NT2/D1 (cell line): ENCODE measurements at regions not wholly inside any gene's neighbourhood (a gene's known extent, or its start where the extent isn't known, plus 50 kb on each side); places are given as distances from the start of the nearest gene placed in this dataset.

Experiments
- DNase-seq: peaks from one replicate; pipeline ENCODE4 v3.0.0-alpha.2; 2011; ENCODE audit warnings: low read depth, low spot score
- H3K27me3 ChIP-seq: 2 replicates; pipeline ENCODE4 v1.6.0; 2011; ENCODE audit warnings: mild to moderate bottlenecking; ENCODE audit not compliant: insufficient read length, insufficient read depth
- H3K36me3 ChIP-seq: 2 replicates; pipeline ENCODE4 v1.6.1; 2011; ENCODE audit warnings: mild to moderate bottlenecking, low read length, mixed read lengths; ENCODE audit not compliant: insufficient read depth, insufficient read length
- H3K4me1 ChIP-seq: 2 replicates; pipeline ENCODE4 v1.5.1; 2011; ENCODE audit not compliant: insufficient read depth, insufficient read length
- H3K4me3 ChIP-seq: 2 replicates; pipeline ENCODE4 v1.5.1; 2011; ENCODE audit warnings: low read depth; ENCODE audit not compliant: insufficient read length
- H3K9ac ChIP-seq: 2 replicates; pipeline ENCODE4 v1.6.0; 2011; ENCODE audit warnings: low read depth; ENCODE audit not compliant: insufficient read length
- H3K9me3 ChIP-seq: 2 replicates; pipeline ENCODE4 v1.5.1; 2011; ENCODE audit warnings: mild to moderate bottlenecking, low read length; ENCODE audit not compliant: insufficient read depth
- SUZ12 ChIP-seq: IDR thresholded peaks from 2 replicates; pipeline ENCODE4 v1.6.1; 2011; ENCODE audit not compliant: insufficient read length, insufficient read depth; ENCODE audit errors: extremely low read depth
- YY1 ChIP-seq: IDR thresholded peaks from 2 replicates; pipeline ENCODE4 v1.6.1; 2011; ENCODE audit not compliant: insufficient read length, insufficient read depth
- ZNF274 ChIP-seq: IDR thresholded peaks from 2 replicates; pipeline ENCODE4 v1.6.1; 2011; ENCODE audit warnings: mild to moderate bottlenecking, low read depth, low read length

- Histone ChIP-seq H3K4me3 (no peak overlapping the region), H3K36me3 (no peaks in the 10 kb centered on the region), H3K9ac (no peak overlapping the region), H3K27me3 (no peaks in the 10 kb centered on the region), H3K4me1 (no peaks in the 10 kb centered on the region), H3K9me3 (no peaks in the 10 kb centered on the region)
- DNase-seq: peak; percentile 18
- no peak for TF ChIP-seq YY1
- no peak for TF ChIP-seq ZNF274
- TF ChIP-seq SUZ12: no peak
These were observed 410.5 kb upstream of the MEIS1 start for GRCh38 chr2:66024391-66024790.

- H3K9ac ChIP-seq: no peak overlapping the region
- H3K27me3 ChIP-seq: no peaks in the 10 kb centered on the region
- no peak for TF ChIP-seq ZNF274
- TF ChIP-seq SUZ12: no peak
- H3K9me3 ChIP-seq: no peaks in the 10 kb centered on the region
- H3K4me1 ChIP-seq: no peaks in the 10 kb centered on the region
- H3K4me3 ChIP-seq: no peak overlapping the region
- no peak for DNase-seq
- H3K36me3 ChIP-seq: no peaks in the 10 kb centered on the region
These were observed 413.6 kb upstream of the MEIS1 start for GRCh38 chr2:66021296-66021695.

- Histone ChIP-seq H3K27me3 (no peaks in the 10 kb centered on the region), H3K9me3 (no peaks in the 10 kb centered on the region), H3K4me1 (no peaks in the 10 kb centered on the region), H3K4me3 (no peak overlapping the region), H3K36me3 (no peaks in the 10 kb centered on the region), H3K9ac (no peak overlapping the region)
- DNase-seq: no peak
- TF ChIP-seq ZNF274 (no peak), SUZ12 (no peak), YY1 (no peak)
These were observed 417.2 kb upstream of the MEIS1 start for GRCh38 chr2:66017763-66018162.

GRCh38 chr2:66014450-66014849, 420.5 kb upstream of the MEIS1 start:
- Histone ChIP-seq H3K9me3 (no peaks in the 10 kb centered on the region), H3K36me3 (no peaks in the 10 kb centered on the region), H3K27me3 (no peaks in the 10 kb centered on the region), H3K4me1 (no peaks in the 10 kb centered on the region), H3K4me3 (no peak overlapping the region), H3K9ac (no peak overlapping the region)
- no peak for DNase-seq
- TF ChIP-seq ZNF274 (no peak), SUZ12 (no peak), YY1 (no peak)

- TF ChIP-seq SUZ12 (no peak), YY1 (no peak), ZNF274 (no peak)
- Histone ChIP-seq H3K36me3 (no peaks in the 10 kb centered on the region), H3K27me3 (no peaks in the 10 kb centered on the region), H3K9me3 (no peaks in the 10 kb centered on the region), H3K4me3 (no peak overlapping the region), H3K9ac (no peak overlapping the region), H3K4me1 (no peaks in the 10 kb centered on the region)
- no peak for DNase-seq
These were observed 421.5 kb upstream of the MEIS1 start for GRCh38 chr2:66013456-66013855.

- no peak for DNase-seq
- no peaks in the 10 kb centered on the region for H3K27me3 ChIP-seq
- H3K9ac ChIP-seq: no peak overlapping the region
- no peaks in the 10 kb centered on the region for H3K36me3 ChIP-seq
- H3K4me3 ChIP-seq: no peak overlapping the region
- no peaks in the 10 kb centered on the region for H3K9me3 ChIP-seq
- TF ChIP-seq YY1 (no peak), SUZ12 (no peak), ZNF274 (no peak)
- H3K4me1 ChIP-seq: no peaks in the 10 kb centered on the region
These were observed 431.0 kb upstream of the MEIS1 start for GRCh38 chr2:66003931-66004330.

GRCh38 chr2:66001538-66001937, 433.4 kb upstream of the MEIS1 start:
- H3K27me3 ChIP-seq: no peaks in the 10 kb centered on the region
- H3K4me3 ChIP-seq: no peak overlapping the region
- TF ChIP-seq YY1 (no peak), SUZ12 (no peak), ZNF274 (no peak)
- no peak for DNase-seq
- no peak overlapping the region for H3K9ac ChIP-seq
- H3K9me3 ChIP-seq: no peaks in the 10 kb centered on the region
- no peaks in the 10 kb centered on the region for H3K4me1 ChIP-seq
- H3K36me3 ChIP-seq: no peaks in the 10 kb centered on the region

- Histone ChIP-seq H3K4me3 (no peak overlapping the region), H3K9me3 (no peaks in the 10 kb centered on the region), H3K27me3 (no peaks in the 10 kb centered on the region), H3K36me3 (no peaks in the 10 kb centered on the region), H3K4me1 (no peaks in the 10 kb centered on the region), H3K9ac (no peak overlapping the region)
- no peak for DNase-seq
- TF ChIP-seq ZNF274 (no peak), SUZ12 (no peak), YY1 (no peak)
These were observed 434.0 kb upstream of the MEIS1 start for GRCh38 chr2:66000901-66001300.
